ENCODE measurements at regions not wholly inside any gene's neighbourhood (a gene's known extent, or its start where the extent isn't known, plus 50 kb on each side); places are given as distances from the start of the nearest gene placed in this dataset.

DNA sequence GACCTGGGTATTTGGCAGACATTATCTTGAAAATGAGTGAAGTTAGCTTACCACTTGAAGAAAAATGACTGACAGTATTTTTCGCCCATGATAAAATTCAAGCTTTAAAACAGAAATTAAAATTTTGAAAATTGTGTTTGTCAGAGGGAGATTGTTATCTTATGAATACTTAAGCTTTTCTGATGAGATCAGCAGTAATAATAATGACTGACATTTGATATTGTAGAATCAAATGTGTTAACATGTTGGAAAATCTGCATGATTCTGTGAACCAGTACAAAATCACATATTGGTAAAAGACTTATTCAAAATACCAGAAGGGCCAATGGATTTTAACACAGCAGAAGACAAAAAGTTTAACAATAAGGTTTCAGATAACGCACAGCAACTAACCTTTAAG lies 94.0 kb downstream of the MSX2 start:
- Mint-ChIP-seq H3K4me1 (no peaks in the 10 kb centered on the region), H3K27ac (no peak overlapping the region), H3K36me3 (peaks cover 2% of the 10 kb centered on the region; the same call in 1 of the 2 replicates), H3K4me3 (no peak overlapping the region), H3K27me3 (ENCODE audit: low read depth) (no peaks in the 10 kb centered on the region; the same call in 1 of the 2 replicates), H3K9me3 (peaks cover 11% of the 10 kb centered on the region)
- TF ChIP-seq SP1 (CRISPR knock-in tag; conservative IDR thresholded peaks at IDR 0.05): no peak
- no peak for TF ChIP-seq ZBTB21 (CRISPR knock-in tag; IDR thresholded peaks at IDR 0.05; ENCODE audit: borderline replicate concordance)
- no peak for TF ChIP-seq TEAD4 (CRISPR knock-in tag; IDR thresholded peaks at IDR 0.05)
- no peak for TF ChIP-seq ZNF263 (CRISPR knock-in tag; IDR thresholded peaks at IDR 0.05; ENCODE audit: low read depth)
- TF ChIP-seq CDX4 (CRISPR knock-in tag; IDR thresholded peaks at IDR 0.05; ENCODE audit: borderline replicate concordance): no peak
- no peak for TF ChIP-seq TEAD1 (CRISPR knock-in tag; IDR thresholded peaks at IDR 0.05)
- TF ChIP-seq, protein P1, sequence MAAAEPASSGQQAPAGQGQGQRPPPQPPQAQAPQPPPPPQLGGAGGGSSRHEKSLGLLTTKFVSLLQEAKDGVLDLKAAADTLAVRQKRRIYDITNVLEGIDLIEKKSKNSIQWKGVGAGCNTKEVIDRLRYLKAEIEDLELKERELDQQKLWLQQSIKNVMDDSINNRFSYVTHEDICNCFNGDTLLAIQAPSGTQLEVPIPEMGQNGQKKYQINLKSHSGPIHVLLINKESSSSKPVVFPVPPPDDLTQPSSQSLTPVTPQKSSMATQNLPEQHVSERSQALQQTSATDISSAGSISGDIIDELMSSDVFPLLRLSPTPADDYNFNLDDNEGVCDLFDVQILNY (CRISPR knock-in tag; IDR thresholded peaks at IDR 0.05): no peak
- no peak for TF ChIP-seq FOXP1 (CRISPR knock-in tag; IDR thresholded peaks at IDR 0.05; ENCODE audit: borderline replicate concordance)
- TF ChIP-seq, protein P2, sequence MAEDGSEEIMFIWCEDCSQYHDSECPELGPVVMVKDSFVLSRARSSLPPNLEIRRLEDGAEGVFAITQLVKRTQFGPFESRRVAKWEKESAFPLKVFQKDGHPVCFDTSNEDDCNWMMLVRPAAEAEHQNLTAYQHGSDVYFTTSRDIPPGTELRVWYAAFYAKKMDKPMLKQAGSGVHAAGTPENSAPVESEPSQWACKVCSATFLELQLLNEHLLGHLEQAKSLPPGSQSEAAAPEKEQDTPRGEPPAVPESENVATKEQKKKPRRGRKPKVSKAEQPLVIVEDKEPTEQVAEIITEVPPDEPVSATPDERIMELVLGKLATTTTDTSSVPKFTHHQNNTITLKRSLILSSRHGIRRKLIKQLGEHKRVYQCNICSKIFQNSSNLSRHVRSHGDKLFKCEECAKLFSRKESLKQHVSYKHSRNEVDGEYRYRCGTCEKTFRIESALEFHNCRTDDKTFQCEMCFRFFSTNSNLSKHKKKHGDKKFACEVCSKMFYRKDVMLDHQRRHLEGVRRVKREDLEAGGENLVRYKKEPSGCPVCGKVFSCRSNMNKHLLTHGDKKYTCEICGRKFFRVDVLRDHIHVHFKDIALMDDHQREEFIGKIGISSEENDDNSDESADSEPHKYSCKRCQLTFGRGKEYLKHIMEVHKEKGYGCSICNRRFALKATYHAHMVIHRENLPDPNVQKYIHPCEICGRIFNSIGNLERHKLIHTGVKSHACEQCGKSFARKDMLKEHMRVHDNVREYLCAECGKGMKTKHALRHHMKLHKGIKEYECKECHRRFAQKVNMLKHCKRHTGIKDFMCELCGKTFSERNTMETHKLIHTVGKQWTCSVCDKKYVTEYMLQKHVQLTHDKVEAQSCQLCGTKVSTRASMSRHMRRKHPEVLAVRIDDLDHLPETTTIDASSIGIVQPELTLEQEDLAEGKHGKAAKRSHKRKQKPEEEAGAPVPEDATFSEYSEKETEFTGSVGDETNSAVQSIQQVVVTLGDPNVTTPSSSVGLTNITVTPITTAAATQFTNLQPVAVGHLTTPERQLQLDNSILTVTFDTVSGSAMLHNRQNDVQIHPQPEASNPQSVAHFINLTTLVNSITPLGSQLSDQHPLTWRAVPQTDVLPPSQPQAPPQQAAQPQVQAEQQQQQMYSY (CRISPR knock-in tag; IDR thresholded peaks at IDR 0.05): no peak
- TF ChIP-seq, protein P3, sequence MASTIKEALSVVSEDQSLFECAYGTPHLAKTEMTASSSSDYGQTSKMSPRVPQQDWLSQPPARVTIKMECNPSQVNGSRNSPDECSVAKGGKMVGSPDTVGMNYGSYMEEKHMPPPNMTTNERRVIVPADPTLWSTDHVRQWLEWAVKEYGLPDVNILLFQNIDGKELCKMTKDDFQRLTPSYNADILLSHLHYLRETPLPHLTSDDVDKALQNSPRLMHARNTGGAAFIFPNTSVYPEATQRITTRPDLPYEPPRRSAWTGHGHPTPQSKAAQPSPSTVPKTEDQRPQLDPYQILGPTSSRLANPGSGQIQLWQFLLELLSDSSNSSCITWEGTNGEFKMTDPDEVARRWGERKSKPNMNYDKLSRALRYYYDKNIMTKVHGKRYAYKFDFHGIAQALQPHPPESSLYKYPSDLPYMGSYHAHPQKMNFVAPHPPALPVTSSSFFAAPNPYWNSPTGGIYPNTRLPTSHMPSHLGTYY (CRISPR knock-in tag; IDR thresholded peaks at IDR 0.05): no peak
- TF ChIP-seq ZNF396 (CRISPR knock-in tag; IDR thresholded peaks at IDR 0.05; ENCODE audit: borderline replicate concordance): no peak
- TF ChIP-seq, protein P4, sequence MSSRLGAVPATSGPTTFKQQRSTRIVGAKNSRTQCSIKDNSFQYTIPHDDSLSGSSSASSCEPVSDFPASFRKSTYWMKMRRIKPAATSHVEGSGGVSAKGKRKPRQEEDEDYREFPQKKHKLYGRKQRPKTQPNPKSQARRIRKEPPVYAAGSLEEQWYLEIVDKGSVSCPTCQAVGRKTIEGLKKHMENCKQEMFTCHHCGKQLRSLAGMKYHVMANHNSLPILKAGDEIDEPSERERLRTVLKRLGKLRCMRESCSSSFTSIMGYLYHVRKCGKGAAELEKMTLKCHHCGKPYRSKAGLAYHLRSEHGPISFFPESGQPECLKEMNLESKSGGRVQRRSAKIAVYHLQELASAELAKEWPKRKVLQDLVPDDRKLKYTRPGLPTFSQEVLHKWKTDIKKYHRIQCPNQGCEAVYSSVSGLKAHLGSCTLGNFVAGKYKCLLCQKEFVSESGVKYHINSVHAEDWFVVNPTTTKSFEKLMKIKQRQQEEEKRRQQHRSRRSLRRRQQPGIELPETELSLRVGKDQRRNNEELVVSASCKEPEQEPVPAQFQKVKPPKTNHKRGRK (CRISPR knock-in tag; IDR thresholded peaks at IDR 0.05; ENCODE audit: borderline replicate concordance): no peak
- CTCF ChIA-PET: no interaction called here
- ATAC-seq (no peak), DNase-seq (ENCODE audit: low spot score) (no peak)
- POLR2A ChIA-PET: no interaction called here

DNA sequence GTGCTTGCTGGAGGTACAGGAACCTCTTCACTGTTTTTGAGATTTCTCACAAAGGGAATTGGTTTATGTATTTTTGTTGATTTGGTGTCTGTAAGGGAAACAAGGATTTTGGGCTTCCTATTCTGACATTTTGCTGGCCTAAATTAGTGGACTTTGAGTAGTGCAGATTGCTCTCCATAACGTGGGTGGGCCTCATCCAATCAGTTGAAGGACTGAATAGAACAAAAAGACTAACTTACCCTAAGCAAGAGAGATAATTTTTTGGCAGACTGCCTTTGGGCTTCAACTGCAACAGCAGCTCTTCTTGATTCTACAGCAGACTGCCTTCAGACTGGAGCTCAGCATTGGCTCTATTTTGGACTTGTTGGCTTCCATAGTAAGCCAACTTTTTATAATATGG lies 93.2 kb downstream of the MSX2 start:
- H3K27me3 Mint-ChIP-seq (ENCODE audit: low read depth): no peaks in the 10 kb centered on the region; the same call in 1 of the 2 replicates
- DNase-seq (ENCODE audit: low spot score) (no peak), ATAC-seq (no peak)
- ChIA-PET POLR2A (no interaction called here), CTCF (no interaction called here)
- no peak overlapping the region for H3K4me3 Mint-ChIP-seq
- no peaks in the 10 kb centered on the region for H3K4me1 Mint-ChIP-seq
- H3K27ac Mint-ChIP-seq: no peak overlapping the region
- no peak for TF ChIP-seq ZNF121 (CRISPR knock-in tag; IDR thresholded peaks at IDR 0.05)
- TF ChIP-seq RORB (CRISPR knock-in tag; IDR thresholded peaks at IDR 0.05): no peak
- no peak for TF ChIP-seq SMAD4 (CRISPR knock-in tag; IDR thresholded peaks at IDR 0.05)
- TF ChIP-seq EMX1 (CRISPR knock-in tag; IDR thresholded peaks at IDR 0.05): no peak
- no peak for TF ChIP-seq PREB (CRISPR knock-in tag; IDR thresholded peaks at IDR 0.05; ENCODE audit: borderline replicate concordance)
- no peak for TF ChIP-seq JAZF1 (CRISPR knock-in tag; IDR thresholded peaks at IDR 0.05)
- TF ChIP-seq, protein P2 (CRISPR knock-in tag; IDR thresholded peaks at IDR 0.05): no peak
- TF ChIP-seq IRF2 (CRISPR knock-in tag; IDR thresholded peaks at IDR 0.05; ENCODE audit: borderline replicate concordance, low read depth): no peak
- no peak for TF ChIP-seq RELA (CRISPR knock-in tag; IDR thresholded peaks at IDR 0.05; ENCODE audit: borderline replicate concordance)
- peaks cover 11% of the 10 kb centered on the region for H3K9me3 Mint-ChIP-seq
- H3K36me3 Mint-ChIP-seq: peaks cover 2% of the 10 kb centered on the region; the same call in 1 of the 2 replicates

All from WTC11 (cell line).